OCI-LY1 (cell line): ENCODE measurements at regions not wholly inside any gene's neighbourhood (a gene's known extent, or its start where the extent isn't known, plus 50 kb on each side); places are given as distances from the start of the nearest gene placed in this dataset.
"Not testable (repeated sequence)": the region's sequence is repeated elsewhere in the genome, so short reads cannot be mapped to it uniquely, and the experiment has no call there.

ENCODE experiments used
- H2AFZ ChIP-seq: fragments of 200-600 bp; sonication (generic), shearing (Covaris generic); 2 replicates; pipeline ENCODE4 v1.6.0; 2014; ENCODE audit warnings: antibody characterized with exemption, mild to moderate bottlenecking, low read length
- H3F3A ChIP-seq: fragments of 200-600 bp; sonication (generic), shearing (Covaris generic); 2 replicates; pipeline ENCODE4 v1.6.0; 2014; ENCODE audit warnings: mild to moderate bottlenecking, antibody characterized with exemption, low read length, moderate library complexity; ENCODE audit not compliant: insufficient read depth
- H3K27ac ChIP-seq: fragments of 200-600 bp; sonication (generic); 2 replicates; pipeline ENCODE4 v1.5.1; 2014; ENCODE audit warnings: low read length, mixed run types, mild to moderate bottlenecking, low read depth; ENCODE audit not compliant: poor library complexity, severe bottlenecking
- H3K27me3 ChIP-seq: fragments of 200-600 bp; sonication (generic); 2 replicates; pipeline ENCODE4 v1.6.0; 2014; ENCODE audit warnings: antibody characterized with exemption, mild to moderate bottlenecking, low read length, moderate library complexity; ENCODE audit not compliant: insufficient read depth
- H3K36me3 ChIP-seq: fragments of 200-600 bp; sonication (generic); 2 replicates; pipeline ENCODE4 v1.6.1; 2014; ENCODE audit warnings: mild to moderate bottlenecking, antibody characterized with exemption, low read length, moderate library complexity, mixed read lengths; ENCODE audit not compliant: insufficient read depth
- H3K4me1 ChIP-seq: fragments of 200-600 bp; sonication (generic); 2 replicates; pipeline ENCODE4 v1.5.1; 2014; ENCODE audit warnings: mild to moderate bottlenecking, low read length, moderate library complexity; ENCODE audit not compliant: insufficient read depth, severe bottlenecking
- H3K4me2 ChIP-seq: fragments of 200-600 bp; sonication (generic), shearing (Covaris generic); 2 replicates; pipeline ENCODE4 v1.6.1; 2014; ENCODE audit warnings: low read length
- H3K4me3 ChIP-seq: fragments of 200-600 bp; sonication (generic); 2 replicates; pipeline ENCODE4 v1.5.1; 2014; ENCODE audit warnings: low read length, low read depth, mild to moderate bottlenecking, mixed read lengths; ENCODE audit not compliant: poor library complexity, severe bottlenecking
- H3K79me2 ChIP-seq: fragments of 200-600 bp; shearing (Covaris generic); 2 replicates; pipeline ENCODE4 v1.6.1; 2016; ENCODE audit warnings: mixed run types, low read length, mixed read lengths; ENCODE audit not compliant: insufficient read depth
- H3K9ac ChIP-seq: fragments of 200-600 bp; sonication (generic), shearing (Covaris generic); 2 replicates; pipeline ENCODE4 v1.6.1; 2014; ENCODE audit warnings: mild to moderate bottlenecking, low read length, mixed read lengths
- H3K9me2 ChIP-seq: fragments of 200-600 bp; sonication (generic), shearing (Covaris generic); 2 replicates; pipeline ENCODE4 v1.6.1; 2014; ENCODE audit warnings: low read depth, mild to moderate bottlenecking, low read length, mixed read lengths
- H3K9me3 ChIP-seq: fragments of 200-600 bp; shearing (Covaris generic); 2 replicates; pipeline ENCODE4 v1.6.1; 2014; ENCODE audit warnings: low read length, mixed read lengths
- H4K20me1 ChIP-seq: fragments of 200-600 bp; sonication (generic), shearing (Covaris generic); 2 replicates; pipeline ENCODE4 v1.6.0; 2016; ENCODE audit warnings: mild to moderate bottlenecking, low read length; ENCODE audit not compliant: insufficient read depth
- EZH2 ChIP-seq: fragments of 200-600 bp; sonication (generic), shearing (Covaris generic); IDR thresholded peaks from 2 replicates; pipeline ENCODE4 v1.8.0; 2017; ENCODE audit warnings: borderline replicate concordance, mixed run types, mild to moderate bottlenecking, antibody characterized with exemption, low read length, moderate library complexity, mixed read lengths
- TF ChIP-seq, protein P1 (sequence below): fragments of 200-600 bp; sonication (generic), shearing (Covaris generic); IDR thresholded peaks from 2 replicates; pipeline ENCODE4 v1.5.1; 2017; ENCODE audit warnings: mild to moderate bottlenecking, antibody characterized with exemption, low read length, moderate library complexity, mixed read lengths

DNA sequence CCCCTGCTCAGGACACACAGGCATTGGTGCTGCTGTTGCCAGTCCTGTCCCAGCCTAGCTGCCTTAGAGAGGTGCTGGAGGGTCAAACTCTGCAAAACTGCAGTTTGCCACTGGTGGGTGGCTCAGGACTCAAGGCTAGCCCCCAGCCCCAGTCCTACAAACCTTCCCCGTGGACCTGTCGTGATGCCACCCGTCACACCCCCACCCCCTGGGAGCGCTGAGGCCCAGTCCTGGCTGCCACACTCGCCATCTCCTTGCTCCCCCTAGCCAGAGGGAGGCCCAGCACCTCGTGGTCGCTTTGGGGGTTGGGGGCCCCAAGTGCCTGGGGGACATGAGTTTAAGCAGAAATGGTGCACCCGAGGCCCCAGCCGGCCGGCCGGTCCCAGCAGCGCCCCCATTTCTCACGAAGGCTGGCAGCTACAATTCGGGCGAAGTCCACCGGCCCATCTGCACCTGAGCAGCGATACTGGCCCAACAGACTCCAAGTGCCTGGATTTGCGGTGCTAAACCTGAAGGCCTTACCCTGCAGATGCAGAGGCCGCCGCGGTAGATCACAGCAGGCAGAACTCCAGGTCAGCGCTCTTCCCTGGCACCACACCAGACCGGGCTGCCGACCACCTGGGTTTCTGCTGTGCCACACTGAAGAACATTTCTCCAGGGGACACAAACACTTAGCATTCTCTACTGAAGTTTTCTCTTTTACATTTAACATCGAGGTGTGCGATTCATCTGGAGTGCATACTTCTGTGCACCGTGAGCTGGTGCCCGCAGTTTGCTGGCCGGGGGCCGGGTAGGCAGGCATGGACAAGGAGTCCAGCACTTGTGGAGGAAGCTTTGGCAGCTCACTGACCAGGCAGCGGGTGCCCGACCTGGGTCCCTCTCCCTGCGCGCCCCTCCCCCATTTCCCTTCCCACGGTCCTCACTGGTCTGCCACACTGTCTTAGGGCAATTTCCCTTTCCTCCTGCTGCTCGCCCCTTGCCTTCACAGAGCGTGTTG, 130.0 kb downstream of the KCNJ12 start:
- Histone ChIP-seq H3K27me3 (no peaks in the 10 kb centered on the region), H3K27ac (no peak overlapping the region), H3K79me2 (no peaks in the 10 kb centered on the region), H3K4me2 (no peak overlapping the region), H3K9ac (no peak overlapping the region), H3K4me3 (no peak overlapping the region), H3K9me3 (no peaks in the 10 kb centered on the region), H2AFZ (no peak overlapping the region), H4K20me1 (no peaks in the 10 kb centered on the region), H3K4me1 (no peaks in the 10 kb centered on the region), H3K9me2 (no peaks in the 10 kb centered on the region), H3F3A (no peaks in the 10 kb centered on the region), H3K36me3 (no peaks in the 10 kb centered on the region)
- TF ChIP-seq, protein P1, sequence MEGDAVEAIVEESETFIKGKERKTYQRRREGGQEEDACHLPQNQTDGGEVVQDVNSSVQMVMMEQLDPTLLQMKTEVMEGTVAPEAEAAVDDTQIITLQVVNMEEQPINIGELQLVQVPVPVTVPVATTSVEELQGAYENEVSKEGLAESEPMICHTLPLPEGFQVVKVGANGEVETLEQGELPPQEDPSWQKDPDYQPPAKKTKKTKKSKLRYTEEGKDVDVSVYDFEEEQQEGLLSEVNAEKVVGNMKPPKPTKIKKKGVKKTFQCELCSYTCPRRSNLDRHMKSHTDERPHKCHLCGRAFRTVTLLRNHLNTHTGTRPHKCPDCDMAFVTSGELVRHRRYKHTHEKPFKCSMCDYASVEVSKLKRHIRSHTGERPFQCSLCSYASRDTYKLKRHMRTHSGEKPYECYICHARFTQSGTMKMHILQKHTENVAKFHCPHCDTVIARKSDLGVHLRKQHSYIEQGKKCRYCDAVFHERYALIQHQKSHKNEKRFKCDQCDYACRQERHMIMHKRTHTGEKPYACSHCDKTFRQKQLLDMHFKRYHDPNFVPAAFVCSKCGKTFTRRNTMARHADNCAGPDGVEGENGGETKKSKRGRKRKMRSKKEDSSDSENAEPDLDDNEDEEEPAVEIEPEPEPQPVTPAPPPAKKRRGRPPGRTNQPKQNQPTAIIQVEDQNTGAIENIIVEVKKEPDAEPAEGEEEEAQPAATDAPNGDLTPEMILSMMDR = no peak
- TF ChIP-seq EZH2 = no peak

DNA sequence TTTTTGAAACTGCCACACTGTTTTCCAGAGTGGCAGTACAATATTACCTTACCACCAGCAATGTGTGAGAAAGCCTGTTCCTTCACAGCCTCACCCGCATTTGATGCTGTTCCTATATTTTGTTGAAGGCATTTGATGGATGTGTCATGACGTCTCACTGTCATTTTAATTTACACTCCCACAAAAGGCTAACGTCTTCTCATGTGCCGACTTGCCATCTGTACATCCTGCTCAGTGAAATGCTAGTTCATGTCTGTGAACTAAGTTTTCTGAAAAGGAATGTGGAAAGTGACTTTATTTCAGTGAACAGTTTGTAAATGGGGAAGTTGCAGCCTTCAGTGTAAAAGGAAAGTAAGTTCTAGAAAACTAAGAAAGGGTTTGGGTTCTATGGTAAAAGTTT, 131.6 kb downstream of the KCNJ12 start:
- not testable (repeated sequence) for H3K27me3 ChIP-seq, H3K9me3 ChIP-seq, H3F3A ChIP-seq, H4K20me1 ChIP-seq, H3K9me2 ChIP-seq, H3K36me3 ChIP-seq, H3K9ac ChIP-seq, H3K79me2 ChIP-seq, H3K4me2 ChIP-seq, H3K27ac ChIP-seq, H3K4me1 ChIP-seq, H3K4me3 ChIP-seq, H2AFZ ChIP-seq

DNA sequence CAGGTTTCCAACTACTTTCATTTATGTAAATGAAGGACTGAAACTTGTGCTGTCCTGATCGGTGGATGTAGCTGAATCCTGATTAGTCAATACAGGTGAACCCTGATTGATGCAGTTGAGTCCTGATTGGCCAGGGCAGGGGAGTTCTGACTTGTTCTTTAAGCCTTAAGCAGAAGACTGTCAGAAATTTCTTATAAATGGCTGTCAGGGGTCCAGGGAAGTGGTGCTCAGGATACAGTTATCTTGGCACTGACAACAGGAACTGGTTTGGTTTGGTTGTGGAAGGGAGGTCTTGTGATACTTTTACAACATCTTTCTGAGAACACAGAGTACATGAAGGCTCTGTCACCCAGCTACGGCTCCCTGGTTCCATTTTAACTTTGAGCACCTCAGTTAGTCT, 132.1 kb downstream of the KCNJ12 start:
- H3K27me3 ChIP-seq = no peaks in the 10 kb centered on the region
- H3K36me3 ChIP-seq = no peaks in the 10 kb centered on the region
- no peak overlapping the region for H2AFZ ChIP-seq
- no peak for TF ChIP-seq EZH2
- TF ChIP-seq, protein P1 = no peak
- H3F3A ChIP-seq = no peaks in the 10 kb centered on the region
- no peaks in the 10 kb centered on the region for H3K9me3 ChIP-seq
- H3K9ac ChIP-seq = no peak overlapping the region
- H3K4me2 ChIP-seq = no peak overlapping the region
- H3K27ac ChIP-seq = no peak overlapping the region
- H4K20me1 ChIP-seq = no peaks in the 10 kb centered on the region
- H3K4me3 ChIP-seq = no peak overlapping the region
- H3K79me2 ChIP-seq = no peaks in the 10 kb centered on the region
- no peaks in the 10 kb centered on the region for H3K9me2 ChIP-seq
- H3K4me1 ChIP-seq = peaks cover 3% of the 10 kb centered on the region

DNA sequence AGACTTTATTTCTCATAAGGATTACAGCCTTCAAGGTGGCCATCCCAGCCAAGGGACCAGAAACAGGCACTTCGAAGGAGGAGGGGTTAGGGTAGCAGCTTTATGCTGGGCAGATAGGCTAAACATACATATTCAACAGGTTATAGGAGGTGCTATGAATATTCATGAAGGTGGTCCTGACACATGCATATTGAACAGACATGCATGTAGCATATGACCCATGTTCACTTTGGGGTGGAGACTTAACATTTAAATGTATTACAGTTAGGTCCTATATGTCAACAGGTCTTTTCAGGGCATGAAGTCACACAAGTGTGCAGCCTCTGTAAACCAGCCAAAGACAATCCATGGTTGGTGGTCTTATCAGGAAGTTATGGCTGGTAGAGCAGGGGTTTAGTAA, 133.2 kb downstream of the KCNJ12 start:
- not testable (repeated sequence) for H3K9ac ChIP-seq, H3K27ac ChIP-seq, H3F3A ChIP-seq, H3K4me1 ChIP-seq, H2AFZ ChIP-seq, H3K4me2 ChIP-seq, H3K79me2 ChIP-seq, H4K20me1 ChIP-seq, H3K9me3 ChIP-seq, H3K27me3 ChIP-seq, H3K36me3 ChIP-seq, H3K9me2 ChIP-seq, H3K4me3 ChIP-seq
